HEK293T (cell line): ENCODE measurements at regions not wholly inside any gene's neighbourhood (a gene's known extent, or its start where the extent isn't known, plus 50 kb on each side); places are given as distances from the start of the nearest gene placed in this dataset.

Experiments used
- BHLHE40 ChIP-seq: fragments of 450-650 bp; IDR thresholded peaks from 2 replicates; pipeline ENCODE4 v1.6.1; 2016; ENCODE audit warnings: mild to moderate bottlenecking, moderate library complexity, borderline replicate concordance
- CTBP1 ChIP-seq: fragments of 450-650 bp; IDR thresholded peaks from 2 replicates; pipeline ENCODE4 v1.6.1; 2016; ENCODE audit warnings: borderline replicate concordance
- ELF4 ChIP-seq: fragments of 450-650 bp; IDR thresholded peaks from 2 replicates; pipeline ENCODE4 v1.6.1; 2017; ENCODE audit warnings: antibody characterized with exemption
- FOXM1 ChIP-seq: fragments of 450-650 bp; IDR thresholded peaks from 2 replicates; pipeline ENCODE4 v1.6.1; 2017; ENCODE audit warnings: mild to moderate bottlenecking, borderline replicate concordance
- HDGF ChIP-seq: fragments of 450-650 bp; IDR thresholded peaks from 2 replicates; pipeline ENCODE4 v1.6.1; 2017; ENCODE audit warnings: antibody characterized with exemption, borderline replicate concordance
- L3MBTL2 ChIP-seq: fragments of 450-650 bp; conservative IDR thresholded peaks from 2 replicates; pipeline ENCODE4 v1.6.1; 2016; ENCODE audit warnings: mild to moderate bottlenecking
- LEF1 ChIP-seq: fragments of 450-650 bp; IDR thresholded peaks from 2 replicates; pipeline ENCODE4 v1.6.1; 2017; ENCODE audit warnings: mild to moderate bottlenecking, borderline replicate concordance
- NFRKB ChIP-seq: fragments of 450-650 bp; IDR thresholded peaks from 2 replicates; pipeline ENCODE4 v1.6.1; 2016; ENCODE audit warnings: mild to moderate bottlenecking, moderate library complexity
- PKNOX1 ChIP-seq: fragments of 450-650 bp; IDR thresholded peaks from 2 replicates; pipeline ENCODE4 v1.6.1; 2016
- SP1 ChIP-seq: fragments of 450-650 bp; IDR thresholded peaks from 2 replicates; pipeline ENCODE4 v1.6.1; 2017
- SUZ12 ChIP-seq: fragments of 450-650 bp; IDR thresholded peaks from 2 replicates; pipeline ENCODE4 v1.6.1; 2016; ENCODE audit warnings: mild to moderate bottlenecking
- TARDBP ChIP-seq: fragments of 450-650 bp; IDR thresholded peaks from 2 replicates; pipeline ENCODE4 v1.6.1; 2016
- ZNF384 ChIP-seq: fragments of 450-650 bp; IDR thresholded peaks from 2 replicates; pipeline ENCODE4 v1.6.1; 2016

- no peak for TF ChIP-seq BHLHE40
- TF ChIP-seq ZNF384, result no peak
- no peak for TF ChIP-seq SP1
- no peak for TF ChIP-seq PKNOX1
- no peak for TF ChIP-seq NFRKB
- TF ChIP-seq ELF4, result no peak
- TF ChIP-seq L3MBTL2, result no peak
- no peak for TF ChIP-seq LEF1
- TF ChIP-seq HDGF, result no peak
- TF ChIP-seq TARDBP, result no peak
- no peak for TF ChIP-seq SUZ12
- TF ChIP-seq FOXM1, result no peak
- no peak for TF ChIP-seq CTBP1
Observed at GRCh38 chr4:60250657-60251056, 949.5 kb upstream of the ADGRL3 start.
